Lower lobe of right lung (tissue), 2 donors: ENCODE measurements at regions not wholly inside any gene's neighbourhood (a gene's known extent, or its start where the extent isn't known, plus 50 kb on each side); places are given as distances from the start of the nearest gene placed in this dataset.

Experiments
- ATAC-seq, 2 donors: fragments of 200-7000 bp; cut with Tn5 transposase; one replicate each; pipeline ENCODE4 v1.9.1; 2020 to 2022; ENCODE audit warnings: mild to moderate bottlenecking in 2 of 2, moderate library complexity in 2 of 2
- DNase-seq: peaks from one replicate; pipeline ENCODE4 v3.0.0-alpha.2; 2020
- H3K27ac ChIP-seq: fragments of 200-600 bp; one replicate; pipeline ENCODE4 v1.8.0; 2022
- H3K27me3 ChIP-seq: fragments of 200-600 bp; one replicate; pipeline ENCODE4 v1.8.0; 2022; ENCODE audit warnings: low read depth
- H3K36me3 ChIP-seq: fragments of 200-600 bp; one replicate; pipeline ENCODE4 v1.8.0; 2022; ENCODE audit warnings: mild to moderate bottlenecking
- H3K4me1 ChIP-seq: fragments of 200-600 bp; one replicate; pipeline ENCODE4 v1.8.0; 2022
- H3K4me3 ChIP-seq: fragments of 200-600 bp; one replicate; pipeline ENCODE4 v1.8.0; 2022; ENCODE audit warnings: mild to moderate bottlenecking
- H3K9me3 ChIP-seq: fragments of 200-600 bp; one replicate; pipeline ENCODE4 v1.8.0; 2022
- CTCF ChIP-seq: fragments of 200-600 bp; IDR thresholded peaks from one replicate; pipeline ENCODE4 v1.8.0; 2022; ENCODE audit warnings: antibody characterized with exemption, mild to moderate bottlenecking
- intact Hi-C: fragments of 100-400 bp; cut with DNase I; formaldehyde crosslinking; loops from one replicate; pipeline ENCODE4 v1.11.0; 2022
- donor health status: DM: no; HTN: yes; CAD: no; lungs with severe emphysema.

- no peak for ATAC-seq
- no peak for DNase-seq
Observed at GRCh38 chr15:93235269-93235668, 146.3 kb upstream of the RGMA start.

GRCh38 chr15:93233710-93234109, 144.7 kb upstream of the RGMA start:
- intact Hi-C loops, result no loop called here
- no peaks in the 10 kb centered on the region for H3K4me1 ChIP-seq

More at GRCh38 chr15:93235269-93235668, 146.3 kb upstream of the RGMA start:
- H3K4me1 ChIP-seq, result no peaks in the 10 kb centered on the region
- no peak overlapping the region for H3K4me3 ChIP-seq
- no peaks in the 10 kb centered on the region for H3K9me3 ChIP-seq
- peaks cover 5% of the 10 kb centered on the region for H3K27me3 ChIP-seq
- intact Hi-C loops, result no loop called here
- TF ChIP-seq CTCF, result no peak
- no peaks in the 10 kb centered on the region for H3K36me3 ChIP-seq
- no peak overlapping the region for H3K27ac ChIP-seq

GRCh38 chr15:93232845-93233244, 143.8 kb upstream of the RGMA start:
- ATAC-seq (no peak), DNase-seq (no peak)
- Histone ChIP-seq H3K9me3 (no peaks in the 10 kb centered on the region), H3K36me3 (no peaks in the 10 kb centered on the region), H3K27ac (no peak overlapping the region), H3K4me1 (no peaks in the 10 kb centered on the region), H3K27me3 (peaks cover 5% of the 10 kb centered on the region), H3K4me3 (no peak overlapping the region)
- TF ChIP-seq CTCF, result no peak
- intact Hi-C loops, result no loop called here

More at GRCh38 chr15:93233710-93234109, 144.7 kb upstream of the RGMA start:
- ATAC-seq (no peak), DNase-seq (no peak)
- Histone ChIP-seq H3K4me3 (no peak overlapping the region), H3K36me3 (no peaks in the 10 kb centered on the region), H3K27me3 (peaks cover 5% of the 10 kb centered on the region), H3K9me3 (no peaks in the 10 kb centered on the region), H3K27ac (no peak overlapping the region)
- no peak for TF ChIP-seq CTCF

GRCh38 chr15:93231994-93232393, 143.0 kb upstream of the RGMA start:
- H3K36me3 ChIP-seq, result no peaks in the 10 kb centered on the region
- ATAC-seq, result no peak
- peaks cover 5% of the 10 kb centered on the region for H3K27me3 ChIP-seq
- H3K4me3 ChIP-seq, result no peak overlapping the region
- TF ChIP-seq CTCF, result no peak
- no peak for DNase-seq
- no peaks in the 10 kb centered on the region for H3K9me3 ChIP-seq
- H3K27ac ChIP-seq, result no peak overlapping the region
- H3K4me1 ChIP-seq, result no peaks in the 10 kb centered on the region
- intact Hi-C loops, result no loop called here

- DNase-seq (no peak), ATAC-seq (no peak)
- H3K36me3 ChIP-seq, result no peaks in the 10 kb centered on the region
- peaks cover 5% of the 10 kb centered on the region for H3K27me3 ChIP-seq
- H3K4me3 ChIP-seq, result no peak overlapping the region
- TF ChIP-seq CTCF, result no peak
- intact Hi-C loops, result no loop called here
- H3K4me1 ChIP-seq, result no peaks in the 10 kb centered on the region
- no peak overlapping the region for H3K27ac ChIP-seq
- no peaks in the 10 kb centered on the region for H3K9me3 ChIP-seq
Observed at GRCh38 chr15:93231261-93231925, 142.4 kb upstream of the RGMA start.
